Trophoblast cell (in vitro differentiated cells and primary cell): ENCODE measurements at regions not wholly inside any gene's neighbourhood (a gene's known extent, or its start where the extent isn't known, plus 50 kb on each side); places are given as distances from the start of the nearest gene placed in this dataset.

Experiments
- DNase-seq, 2 donors: peaks; one replicate each; pipeline ENCODE4 v3.0.0-alpha.2; 2016
- H2AFZ ChIP-seq: 2 replicates; pipeline ENCODE4 v1.6.1; 2013; ENCODE audit warnings: low read length, moderate library complexity, mild to moderate bottlenecking; ENCODE audit not compliant: insufficient read depth, poor library complexity
- H2AK5ac ChIP-seq: 2 replicates; pipeline ENCODE4 v1.6.1; 2013; ENCODE audit warnings: mild to moderate bottlenecking, low read length
- H2BK120ac ChIP-seq: 2 replicates; pipeline ENCODE4 v1.6.1; 2013; ENCODE audit warnings: low read length, mild to moderate bottlenecking, moderate library complexity; ENCODE audit not compliant: insufficient read depth, poor library complexity
- H2BK12ac ChIP-seq: 2 replicates; pipeline ENCODE4 v1.6.1; 2013; ENCODE audit warnings: mild to moderate bottlenecking, low read length, moderate library complexity
- H2BK5ac ChIP-seq: 2 replicates; pipeline ENCODE4 v1.6.1; 2013; ENCODE audit warnings: low read length, low read depth, moderate library complexity, mild to moderate bottlenecking; ENCODE audit not compliant: poor library complexity
- H3K14ac ChIP-seq: 2 replicates; pipeline ENCODE4 v1.6.1; 2013; ENCODE audit warnings: mild to moderate bottlenecking, low read length
- H3K18ac ChIP-seq: 2 replicates; pipeline ENCODE4 v1.6.1; 2013; ENCODE audit warnings: mild to moderate bottlenecking, low read length
- H3K23ac ChIP-seq: 2 replicates; pipeline ENCODE4 v1.6.1; 2013; ENCODE audit warnings: low read length
- H3K27ac ChIP-seq: 2 replicates; pipeline ENCODE4 v1.5.1; 2013; ENCODE audit warnings: low read depth, mild to moderate bottlenecking, inconsistent platforms, low read length, moderate library complexity
- H3K27me3 ChIP-seq: 2 replicates; pipeline ENCODE4 v1.6.1; 2013; ENCODE audit warnings: inconsistent platforms, mild to moderate bottlenecking, low read length, moderate library complexity; ENCODE audit not compliant: insufficient read depth
- H3K36me3 ChIP-seq, 2 experiments: 1 replicate in 1 of 2; 2 replicates in 1 of 2; pipeline ENCODE4 v1.6.1; 2013; ENCODE audit warnings: low read length in 2 of 2, mild to moderate bottlenecking in 2 of 2, moderate library complexity in 1 of 2; ENCODE audit not compliant: insufficient read depth in 2 of 2, control insufficient read depth in 1 of 2
- H3K4ac ChIP-seq: 2 replicates; pipeline ENCODE4 v1.6.1; 2013; ENCODE audit warnings: low read depth, mild to moderate bottlenecking, low read length, moderate library complexity
- H3K4me1 ChIP-seq, 2 experiments: 1 replicate in 1 of 2; 2 replicates in 1 of 2; pipeline ENCODE4 v1.6.1; 2013; ENCODE audit warnings: low read length in 2 of 2, mild to moderate bottlenecking in 2 of 2, moderate library complexity in 1 of 2; ENCODE audit not compliant: insufficient read depth in 2 of 2, control insufficient read depth in 1 of 2
- H3K4me2 ChIP-seq: 2 replicates; pipeline ENCODE4 v1.6.1; 2013; ENCODE audit warnings: inconsistent platforms, mild to moderate bottlenecking, low read length, moderate library complexity
- H3K4me3 ChIP-seq: 2 replicates; pipeline ENCODE4 v1.5.1; 2013; ENCODE audit warnings: mild to moderate bottlenecking, low read depth, low read length, inconsistent platforms
- H3K79me1 ChIP-seq: one replicate; pipeline ENCODE4 v1.6.1; 2013; ENCODE audit warnings: low read length
- H3K79me2 ChIP-seq: 2 replicates; pipeline ENCODE4 v1.6.1; 2013; ENCODE audit warnings: low read length, mild to moderate bottlenecking; ENCODE audit not compliant: control insufficient read depth, insufficient read depth, poor library complexity
- H3K9ac ChIP-seq: 2 replicates; pipeline ENCODE4 v1.6.1; 2013; ENCODE audit warnings: mild to moderate bottlenecking, low read length
- H3K9me3 ChIP-seq: 2 replicates; pipeline ENCODE4 v1.6.1; 2013; ENCODE audit warnings: low read depth, mild to moderate bottlenecking, control low read depth, inconsistent platforms, low read length; ENCODE audit not compliant: insufficient read depth
- H4K12ac ChIP-seq: 2 replicates; pipeline ENCODE4 v1.6.1; 2013; ENCODE audit warnings: low read depth, mild to moderate bottlenecking, low read length, moderate library complexity
- H4K8ac ChIP-seq: 2 replicates; pipeline ENCODE4 v1.6.1; 2013; ENCODE audit warnings: low read depth, mild to moderate bottlenecking, low read length, moderate library complexity
- H4K91ac ChIP-seq: one replicate; pipeline ENCODE4 v1.6.1; 2013; ENCODE audit warnings: low read depth, mild to moderate bottlenecking, low read length, moderate library complexity
- WGBS: extraction: QIAGEN DNeasy Blood & Tissue Kit; methylation state at CpG from one replicate; pipeline ENCODE4 v1.1.7; 2013; ENCODE audit warnings: missing lambda C conversion rate; ENCODE audit not compliant: insufficient read length, insufficient coverage; ENCODE audit errors: extremely low coverage; 5-methylcytosine and 5-hydroxymethylcytosine counted together

DNA sequence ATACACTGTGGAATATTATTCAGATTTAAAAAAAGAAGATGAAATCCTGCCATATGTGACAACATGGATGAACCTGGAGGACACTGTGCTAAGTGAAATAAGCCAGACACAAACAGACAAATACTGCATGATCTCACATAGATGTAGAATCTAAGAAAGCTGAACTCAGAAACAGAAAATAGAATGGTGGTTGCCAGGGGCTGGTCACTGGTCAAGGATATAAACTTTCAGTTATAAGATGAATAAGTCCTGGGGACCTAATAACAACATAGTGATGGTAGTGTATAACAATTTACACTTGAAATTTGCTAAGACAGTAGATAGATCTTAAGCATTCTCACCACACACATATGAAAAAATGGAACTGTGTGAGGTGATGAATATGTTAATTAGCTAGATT lies 161.3 kb upstream of the TMCC3 start:
- no peaks in the 10 kb centered on the region for H3K36me3 ChIP-seq
- H2BK120ac ChIP-seq, result no peak overlapping the region
- no peak overlapping the region for H2BK5ac ChIP-seq
- H4K91ac ChIP-seq, result no peak overlapping the region
- no peak overlapping the region for H3K14ac ChIP-seq
- no peak overlapping the region for H3K23ac ChIP-seq
- H3K9ac ChIP-seq, result no peak overlapping the region
- H3K27ac ChIP-seq, result no peak overlapping the region
- H4K12ac ChIP-seq, result no peak overlapping the region
- peaks cover 2% of the 10 kb centered on the region for H3K9me3 ChIP-seq
- no peak overlapping the region for H3K4me3 ChIP-seq
- H3K4me1 ChIP-seq, result peaks cover 9 to 10% of the 10 kb centered on the region in 2 experiments
- H3K79me1 ChIP-seq, result peaks cover 2% of the 10 kb centered on the region
- no peak overlapping the region for H2AFZ ChIP-seq
- no peaks in the 10 kb centered on the region for H3K79me2 ChIP-seq
- no peak overlapping the region for H3K18ac ChIP-seq
- no peak overlapping the region for H3K4ac ChIP-seq
- H3K4me2 ChIP-seq, result no peak overlapping the region
- DNase-seq, result no peak
- no peak overlapping the region for H2BK12ac ChIP-seq
- no peak overlapping the region for H2AK5ac ChIP-seq
- H4K8ac ChIP-seq, result no peak overlapping the region
- no peaks in the 10 kb centered on the region for H3K27me3 ChIP-seq

DNA sequence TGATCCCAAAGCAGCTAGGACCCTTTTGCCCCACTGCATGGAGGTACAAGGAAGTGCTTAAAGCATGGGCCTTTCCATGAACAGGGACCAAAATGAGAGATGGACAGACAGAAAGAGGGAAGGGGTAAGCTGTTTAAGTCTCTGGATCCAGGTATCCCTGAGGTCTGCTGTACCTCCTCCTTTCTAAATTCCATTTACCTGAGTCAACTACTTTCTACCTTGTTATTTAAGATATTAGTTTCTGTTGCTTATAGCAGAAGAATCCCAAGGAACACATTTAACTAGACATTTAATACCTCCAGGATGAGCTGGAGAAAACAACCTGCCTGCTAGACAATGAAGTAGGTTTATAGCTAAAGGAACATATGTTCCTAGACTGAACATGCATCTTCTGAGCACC lies 157.6 kb upstream of the TMCC3 start:
- no peak overlapping the region for H4K91ac ChIP-seq
- no peak overlapping the region for H2AFZ ChIP-seq
- H3K18ac ChIP-seq, result no peak overlapping the region
- H3K27me3 ChIP-seq, result no peaks in the 10 kb centered on the region
- H2BK120ac ChIP-seq, result no peak overlapping the region
- no peak overlapping the region for H3K23ac ChIP-seq
- peaks cover 2% of the 10 kb centered on the region for H3K9me3 ChIP-seq
- H3K4me3 ChIP-seq, result no peak overlapping the region
- no peaks in the 10 kb centered on the region for H3K79me2 ChIP-seq
- H2BK12ac ChIP-seq, result peak overlapping the region; percentile 75
- peak overlapping the region; percentile 49 for H2AK5ac ChIP-seq
- peaks cover 9 to 11% of the 10 kb centered on the region in 2 experiments for H3K4me1 ChIP-seq
- H3K79me1 ChIP-seq, result peaks cover 5% of the 10 kb centered on the region
- no peaks in the 10 kb centered on the region for H3K36me3 ChIP-seq
- H4K8ac ChIP-seq, result no peak overlapping the region
- H3K4me2 ChIP-seq, result no peak overlapping the region
- no peak overlapping the region for H3K9ac ChIP-seq
- DNase-seq, result no peak
- no peak overlapping the region for H4K12ac ChIP-seq
- H3K4ac ChIP-seq, result no peak overlapping the region
- no peak overlapping the region for H2BK5ac ChIP-seq
- no peak overlapping the region for H3K27ac ChIP-seq
- H3K14ac ChIP-seq, result no peak overlapping the region

DNA sequence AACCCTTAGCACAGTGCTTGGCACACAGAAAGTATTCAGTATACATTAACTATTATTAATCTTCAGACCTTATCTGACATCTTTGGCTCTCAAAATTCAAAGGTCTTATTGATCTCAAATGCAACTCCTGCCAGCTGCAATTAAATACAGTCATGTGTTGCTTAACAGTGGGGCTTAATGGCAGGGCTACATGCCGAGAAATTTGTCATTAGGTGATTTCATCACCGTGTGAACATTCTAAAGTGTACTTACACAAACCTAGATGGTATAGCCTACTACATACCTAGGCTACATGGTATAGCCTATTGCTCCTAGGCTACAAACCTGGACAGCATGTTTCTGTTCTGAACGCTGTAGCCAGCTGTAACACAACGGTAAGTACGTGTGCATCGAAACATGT lies 156.3 kb upstream of the TMCC3 start:
- no peaks in the 10 kb centered on the region for H3K79me2 ChIP-seq
- no peak overlapping the region for H3K9ac ChIP-seq
- H3K4me1 ChIP-seq, result peaks cover 9 to 11% of the 10 kb centered on the region in 2 experiments
- H2AFZ ChIP-seq, result no peak overlapping the region
- H3K79me1 ChIP-seq, result peaks cover 5% of the 10 kb centered on the region
- DNase-seq, result peak; percentile 60 to 81
- no peak overlapping the region for H4K8ac ChIP-seq
- no peak overlapping the region for H3K4ac ChIP-seq
- no peak overlapping the region for H2AK5ac ChIP-seq
- no peak overlapping the region for H2BK120ac ChIP-seq
- H3K27me3 ChIP-seq, result no peaks in the 10 kb centered on the region
- no peak overlapping the region for H4K12ac ChIP-seq
- no peaks in the 10 kb centered on the region for H3K9me3 ChIP-seq
- no peak overlapping the region for H4K91ac ChIP-seq
- no peak overlapping the region for H3K14ac ChIP-seq
- no peak overlapping the region for H2BK12ac ChIP-seq
- H3K4me3 ChIP-seq, result no peak overlapping the region
- no peak overlapping the region for H3K27ac ChIP-seq
- no peak overlapping the region for H2BK5ac ChIP-seq
- H3K36me3 ChIP-seq, result no peaks in the 10 kb centered on the region
- no peak overlapping the region for H3K23ac ChIP-seq
- no peak overlapping the region for H3K4me2 ChIP-seq
- WGBS, result no CpG with 5 or more reads among the region's 6 CpGs
- no peak overlapping the region for H3K18ac ChIP-seq

DNA sequence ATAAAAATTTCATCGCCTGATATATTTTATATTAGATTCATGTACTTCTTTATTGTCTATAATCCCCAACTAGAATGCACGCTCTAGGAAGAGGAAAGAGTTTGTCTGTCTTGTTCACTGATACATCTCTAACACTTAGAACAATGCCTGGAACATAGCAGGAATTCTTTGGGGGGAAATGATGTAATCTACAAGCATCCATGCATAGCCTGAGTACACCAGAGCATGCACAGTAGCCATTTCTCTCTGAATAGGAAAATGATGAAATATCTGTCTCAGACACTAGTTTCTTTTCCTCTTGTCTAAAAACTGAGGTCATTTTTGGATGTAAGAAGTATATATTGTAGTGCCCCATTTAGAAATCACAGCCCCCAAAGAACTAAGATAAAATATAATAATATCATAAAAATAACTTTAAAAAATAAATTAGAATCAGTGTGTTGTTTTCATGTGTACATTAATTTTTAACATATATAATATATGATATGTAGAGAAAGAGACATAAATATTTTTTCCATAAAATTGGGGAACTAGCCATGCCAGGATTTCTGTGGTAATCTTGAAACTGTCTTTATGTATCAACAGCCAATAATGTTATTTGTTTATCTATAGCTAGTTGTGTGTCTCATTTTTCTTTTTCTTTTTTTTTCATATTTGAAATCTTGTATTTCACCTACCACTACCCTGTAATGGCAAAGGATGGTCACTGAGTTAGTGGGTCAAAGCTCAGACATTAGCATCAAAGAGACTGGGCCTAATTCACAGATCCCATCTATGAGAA lies 155.6 kb upstream of the TMCC3 start:
- H3K9ac ChIP-seq, result no peak overlapping the region
- no peak overlapping the region for H2BK5ac ChIP-seq
- WGBS, result no CpG with 5 or more reads among the region's 2 CpGs
- no peak overlapping the region for H2BK120ac ChIP-seq
- H2AK5ac ChIP-seq, result no peak overlapping the region
- H3K18ac ChIP-seq, result no peak overlapping the region
- no peak overlapping the region for H2BK12ac ChIP-seq
- peaks cover 9 to 11% of the 10 kb centered on the region in 2 experiments for H3K4me1 ChIP-seq
- H3K79me2 ChIP-seq, result no peaks in the 10 kb centered on the region
- no peak overlapping the region for H2AFZ ChIP-seq
- no peak overlapping the region for H4K12ac ChIP-seq
- DNase-seq, result peak; percentile 26 to 70
- peaks cover 5% of the 10 kb centered on the region for H3K79me1 ChIP-seq
- H3K4me2 ChIP-seq, result no peak overlapping the region
- no peak overlapping the region for H3K4ac ChIP-seq
- H3K9me3 ChIP-seq, result no peaks in the 10 kb centered on the region
- no peak overlapping the region for H3K4me3 ChIP-seq
- H4K8ac ChIP-seq, result no peak overlapping the region
- H3K14ac ChIP-seq, result no peak overlapping the region
- H3K36me3 ChIP-seq, result no peaks in the 10 kb centered on the region
- no peak overlapping the region for H3K27ac ChIP-seq
- H3K27me3 ChIP-seq, result no peaks in the 10 kb centered on the region
- no peak overlapping the region for H4K91ac ChIP-seq
- H3K23ac ChIP-seq, result no peak overlapping the region
